Endothelial cell of umbilical vein (primary cell): ENCODE measurements at regions not wholly inside any gene's neighbourhood (a gene's known extent, or its start where the extent isn't known, plus 50 kb on each side); places are given as distances from the start of the nearest gene placed in this dataset.

Experiments
- BruUV-seq: library from RNA; stranded (reverse); fragments of 400-500 nt; replicated peaks from 2 replicates; lab custom pipeline; 2021; lab: Mats Ljungman, UMichigan
- CTCF ChIA-PET: fragments of 300-600, 350-600 bp; sonication (Branson Sonifier 250); formaldehyde crosslinking; loops from one replicate; lab custom pipeline; 2021; ENCODE audit warnings: antibody characterized with exemption, inconsistent platforms; lab: Charles Lee
- POLR2A ChIA-PET: fragments of 300-600, 350-600 bp; sonication (Branson Sonifier 250); formaldehyde crosslinking; loops from one replicate; lab custom pipeline; 2021; ENCODE audit warnings: antibody characterized with exemption, inconsistent platforms; lab: Charles Lee
- DNase-seq: peaks from one replicate; pipeline ENCODE4 v3.0.0-alpha.2; 2011; ENCODE audit warnings: low read depth, low spot score
- FAIRE-seq: peaks from 2 replicates; lab custom pipeline; 2011; peaks lifted over from hg19 to GRCh38; lab: Jason Lieb, UNC
- H2AFZ ChIP-seq: 2 replicates; pipeline ENCODE4 v1.6.0; 2012; ENCODE audit warnings: low read depth, low read length, control low read depth, inconsistent platforms
- H3K27ac ChIP-seq: 2 replicates; pipeline ENCODE4 v1.5.1; 2011; ENCODE audit warnings: low read depth, mild to moderate bottlenecking, control low read depth, low read length, moderate library complexity; ENCODE audit not compliant: insufficient read depth
- H3K27me3 ChIP-seq, 2 experiments: 2 replicates each; pipeline versions ENCODE4 v1.6.0 to v1.6.1; 2011; ENCODE audit warnings: low read length in 2 of 2, mixed read lengths in 1 of 2; ENCODE audit not compliant: control insufficient read depth in 2 of 2, insufficient read depth in 2 of 2
- H3K36me3 ChIP-seq, 2 experiments: 2 replicates in 1 of 2; 3 replicates in 1 of 2; pipeline ENCODE4 v1.5.1; 2011; ENCODE audit warnings: low read length in 2 of 2, mild to moderate bottlenecking in 1 of 2, moderate library complexity in 1 of 2; ENCODE audit not compliant: control insufficient read depth in 2 of 2, insufficient read depth in 2 of 2; ENCODE audit errors: extremely low read depth in 1 of 2
- H3K4me1 ChIP-seq: 3 replicates; pipeline ENCODE4 v1.5.1; 2011; ENCODE audit warnings: mild to moderate bottlenecking, low read length; ENCODE audit not compliant: control insufficient read depth, insufficient read depth; ENCODE audit errors: extremely low read depth
- H3K4me2 ChIP-seq: 2 replicates; pipeline ENCODE4 v1.6.1; 2011; ENCODE audit warnings: low read length, control low read depth, mixed read lengths; ENCODE audit not compliant: insufficient read depth
- H3K4me3 ChIP-seq, 3 experiments: fragments of 200-600 bp in 1 of 3; sonication (generic), shearing (Covaris generic) in 1 of 3; replicated peaks in 1 of 3; 2 replicates each; pipeline ENCODE4 v1.5.1; 2011 to 2016; ENCODE audit warnings: control low read depth in 3 of 3, low read length in 3 of 3, mild to moderate bottlenecking in 2 of 3, inconsistent platforms in 1 of 3, low read depth in 1 of 3, moderate library complexity in 1 of 3; ENCODE audit not compliant: insufficient read depth in 1 of 3
- H3K79me2 ChIP-seq: 2 replicates; pipeline ENCODE4 v1.6.0; 2012; ENCODE audit warnings: low read length, inconsistent platforms; ENCODE audit not compliant: control insufficient read depth, insufficient read depth
- H3K9ac ChIP-seq: replicated peaks from 2 replicates; pipeline ENCODE3; 2011; ENCODE audit warnings: low read length, control low read depth; ENCODE audit not compliant: insufficient read depth; ENCODE audit errors: extremely low read depth
- H3K9me1 ChIP-seq: replicated peaks from 3 replicates; pipeline ENCODE4 v1.6.0; 2011; ENCODE audit warnings: mild to moderate bottlenecking, low read length; ENCODE audit not compliant: control insufficient read depth, insufficient read depth; ENCODE audit errors: extremely low read depth
- H3K9me3 ChIP-seq: replicated peaks from 2 replicates; pipeline ENCODE4 v1.5.1; 2012; ENCODE audit warnings: low read length, inconsistent platforms; ENCODE audit not compliant: control insufficient read depth, insufficient read depth
- H4K20me1 ChIP-seq: replicated peaks from 2 replicates; pipeline ENCODE3; 2011; ENCODE audit warnings: mild to moderate bottlenecking, low read length; ENCODE audit not compliant: control insufficient read depth, insufficient read depth; ENCODE audit errors: extremely low read depth
- CTCF ChIP-seq, 2 donors: IDR thresholded peaks; 1 replicate in 1 of 2; 2 replicates in 1 of 2; pipeline ENCODE4 v1.5.1; 2011; ENCODE audit warnings: low read length in 2 of 2, mild to moderate bottlenecking in 2 of 2, moderate library complexity in 2 of 2, control low read depth in 1 of 2, inconsistent platforms in 1 of 2, low read depth in 1 of 2; ENCODE audit not compliant: insufficient read depth in 1 of 2; ENCODE audit errors: extremely low read depth in 1 of 2
- EZH2 ChIP-seq: IDR thresholded peaks from 2 replicates; pipeline ENCODE4 v1.6.1; 2012; ENCODE audit warnings: borderline replicate concordance, low read depth, mild to moderate bottlenecking, moderate library complexity, low read length, inconsistent platforms; ENCODE audit not compliant: severe bottlenecking
- FOS ChIP-seq: IDR thresholded peaks from 2 replicates; pipeline ENCODE4 v1.6.1; 2011; ENCODE audit warnings: mild to moderate bottlenecking, low read length, moderate library complexity, borderline replicate concordance; ENCODE audit not compliant: insufficient read depth
- GATA2 ChIP-seq: IDR thresholded peaks from 2 replicates; pipeline ENCODE4 v1.7.0; 2011; ENCODE audit warnings: low read depth, mild to moderate bottlenecking, moderate library complexity, mixed read lengths, low read length; ENCODE audit not compliant: insufficient read length, insufficient read depth
- JUN ChIP-seq: IDR thresholded peaks from 2 replicates; pipeline ENCODE4 v1.6.1; 2011; ENCODE audit warnings: borderline replicate concordance, low read depth; ENCODE audit not compliant: insufficient read length, insufficient read depth
- MAX ChIP-seq: IDR thresholded peaks from 2 replicates; pipeline ENCODE4 v1.6.1; 2011; ENCODE audit not compliant: insufficient read depth, insufficient read length
- MYC ChIP-seq: IDR thresholded peaks from one replicate; pipeline ENCODE4 v1.6.1; 2011; ENCODE audit warnings: mild to moderate bottlenecking, low read depth, low read length
- POLR2A ChIP-seq: IDR thresholded peaks from 2 replicates; pipeline ENCODE4 v1.6.1; 2012; ENCODE audit warnings: low read depth, mild to moderate bottlenecking, control low read depth, low read length
- POLR2AphosphoS5 ChIP-seq: IDR thresholded peaks from 2 replicates; pipeline ENCODE4 v1.6.1; 2012; ENCODE audit warnings: low read depth, mild to moderate bottlenecking, control low read depth, low read length, moderate library complexity; ENCODE audit not compliant: insufficient read depth
- dilution Hi-C: fragments of 300-500 bp; cut with MboI; formaldehyde crosslinking; loops from one replicate; pipeline ENCODE4 v1.15.0; 2019; ENCODE audit warnings: low sequenced_read_pairs; ENCODE audit not compliant: extremely low pct_ligation_motif_present
- intact Hi-C: fragments of 100-400 bp; cut with micrococcal nuclease; formaldehyde crosslinking; loops from one replicate; pipeline ENCODE4 v1.10.0; 2022

- H3K4me1 ChIP-seq = no peaks in the 10 kb centered on the region
- no peak overlapping the region for H3K4me3 ChIP-seq
- no peak overlapping the region for H2AFZ ChIP-seq
- no peak overlapping the region for H3K27ac ChIP-seq
- FAIRE-seq (no peak), DNase-seq (no peak)
- intact Hi-C loops (no loop called here), dilution Hi-C loops (no loop called here)
- H3K4me2 ChIP-seq = no peak overlapping the region
- TF ChIP-seq GATA2 (no peak), MAX (no peak), POLR2A (no peak), FOS (no peak), EZH2 (no peak), MYC (no peak), CTCF (IDR thresholded peaks at IDR 0.05; ENCODE audit: extremely low read depth in 1 of 2, insufficient read depth in 1 of 2, low read depth in 1 of 2, low read length in 2 of 2) (no peak), JUN (no peak), POLR2AphosphoS5 (no peak)
- H3K9ac ChIP-seq = no peak overlapping the region
- no TSS peak for BruUV-seq
- H3K27me3 ChIP-seq = no peaks in the 10 kb centered on the region
- H3K79me2 ChIP-seq = no peaks in the 10 kb centered on the region
- peaks cover 5% of the 10 kb centered on the region for H3K9me3 ChIP-seq
- H3K36me3 ChIP-seq = no peaks in the 10 kb centered on the region
- H4K20me1 ChIP-seq = no peaks in the 10 kb centered on the region
- ChIA-PET POLR2A (no interaction called here), CTCF (no interaction called here)
- no peaks in the 10 kb centered on the region for H3K9me1 ChIP-seq
Measured at GRCh38 chr6:1125297-1125696, 186.6 kb upstream of the FOXQ1 start.
